Tibial artery (tissue), 4 donors: ENCODE measurements at regions not wholly inside any gene's neighbourhood (a gene's known extent, or its start where the extent isn't known, plus 50 kb on each side); places are given as distances from the start of the nearest gene placed in this dataset.

ENCODE experiments used
- DNase-seq, 2 donors: peaks; one replicate each; pipeline ENCODE4 v3.0.0-alpha.2; 2019
- H3K27ac ChIP-seq, 2 donors: fragments of 200-600 bp; sonication (generic) in 1 of 2; 1 replicate in 1 of 2; 2 replicates in 1 of 2; pipeline ENCODE4 v1.5.1; 2018 to 2019; ENCODE audit warnings: mild to moderate bottlenecking in 1 of 2
- H3K27me3 ChIP-seq, 2 donors: fragments of 200-600 bp; sonication (generic) in 1 of 2; one replicate each; pipeline versions ENCODE4 v1.5.1 to v1.6.0; 2016 to 2019
- H3K36me3 ChIP-seq, 3 donors: fragments of 200-600 bp; sonication (generic) in 2 of 3; one replicate each; pipeline ENCODE4 v1.5.1; 2016 to 2019; ENCODE audit warnings: mild to moderate bottlenecking in 2 of 3
- H3K4me1 ChIP-seq, 4 donors: fragments of 200-600 bp; sonication (generic) in 2 of 4; 1 replicate in 3 of 4; 2 replicates in 1 of 4; pipeline ENCODE4 v1.5.1; 2016 to 2019
- H3K4me3 ChIP-seq, 2 donors: fragments of 200-600 bp; sonication (generic) in 1 of 2; 1 replicate in 1 of 2; 2 replicates in 1 of 2; pipeline ENCODE4 v1.5.1; 2018 to 2019; ENCODE audit warnings: mild to moderate bottlenecking in 2 of 2
- H3K9me3 ChIP-seq, 3 donors: fragments of 200-600 bp; sonication (generic) in 1 of 3; one replicate each; pipeline ENCODE4 v1.5.1; 2016 to 2019
- intact Hi-C: fragments of 100-400 bp; cut with DNase I; formaldehyde crosslinking; loops from one replicate; pipeline ENCODE4 v1.15.0; 2023; ENCODE audit warnings: low total_unique reads
- TF ChIP-seq, protein P1 (sequence below), 2 experiments: fragments of 200-600 bp in 1 of 2; fragments of 450-650 bp in 1 of 2; IDR thresholded peaks; one replicate each; pipeline ENCODE4 v1.5.1; 2017 to 2019; ENCODE audit warnings: antibody characterized with exemption in 2 of 2, mild to moderate bottlenecking in 1 of 2, moderate library complexity in 1 of 2

DNA sequence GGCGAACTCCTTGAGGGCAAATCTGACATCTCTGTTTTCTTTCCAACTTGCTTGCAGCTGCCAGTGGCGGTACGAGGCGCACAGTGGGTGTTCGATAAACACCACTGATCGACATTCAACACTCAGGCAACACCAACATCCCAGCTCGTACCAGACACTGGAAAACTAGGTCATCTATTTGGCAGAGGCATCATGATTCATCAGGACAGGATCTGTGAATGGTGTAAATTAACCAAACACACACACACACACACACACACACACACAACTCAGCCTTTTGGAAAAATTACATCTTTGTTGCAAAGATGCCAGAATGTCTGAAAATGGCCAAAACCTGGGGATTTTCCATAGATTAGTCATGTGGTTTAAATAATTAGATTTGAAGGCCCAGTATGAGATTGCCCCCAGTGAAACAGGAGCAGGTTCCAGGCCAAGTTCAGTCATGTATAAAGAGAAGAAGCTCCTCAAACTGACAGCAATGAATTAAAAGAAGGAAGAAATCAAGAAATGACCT is 150.5 kb upstream of the NCKAP5 start:
- Histone ChIP-seq H3K4me1 (peaks cover 0 to 10% (median 0%) of the 10 kb centered on the region in 4 donors), H3K9me3 (no peaks in the 10 kb centered on the region), H3K27ac (no peak overlapping the region), H3K36me3 (no peaks in the 10 kb centered on the region), H3K4me3 (no peak overlapping the region), H3K27me3 (no peaks in the 10 kb centered on the region)
- DNase-seq: no peak
- intact Hi-C loops: no loop called here
- TF ChIP-seq, protein P1, sequence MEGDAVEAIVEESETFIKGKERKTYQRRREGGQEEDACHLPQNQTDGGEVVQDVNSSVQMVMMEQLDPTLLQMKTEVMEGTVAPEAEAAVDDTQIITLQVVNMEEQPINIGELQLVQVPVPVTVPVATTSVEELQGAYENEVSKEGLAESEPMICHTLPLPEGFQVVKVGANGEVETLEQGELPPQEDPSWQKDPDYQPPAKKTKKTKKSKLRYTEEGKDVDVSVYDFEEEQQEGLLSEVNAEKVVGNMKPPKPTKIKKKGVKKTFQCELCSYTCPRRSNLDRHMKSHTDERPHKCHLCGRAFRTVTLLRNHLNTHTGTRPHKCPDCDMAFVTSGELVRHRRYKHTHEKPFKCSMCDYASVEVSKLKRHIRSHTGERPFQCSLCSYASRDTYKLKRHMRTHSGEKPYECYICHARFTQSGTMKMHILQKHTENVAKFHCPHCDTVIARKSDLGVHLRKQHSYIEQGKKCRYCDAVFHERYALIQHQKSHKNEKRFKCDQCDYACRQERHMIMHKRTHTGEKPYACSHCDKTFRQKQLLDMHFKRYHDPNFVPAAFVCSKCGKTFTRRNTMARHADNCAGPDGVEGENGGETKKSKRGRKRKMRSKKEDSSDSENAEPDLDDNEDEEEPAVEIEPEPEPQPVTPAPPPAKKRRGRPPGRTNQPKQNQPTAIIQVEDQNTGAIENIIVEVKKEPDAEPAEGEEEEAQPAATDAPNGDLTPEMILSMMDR (IDR thresholded peaks at IDR 0.05): no peak

DNA sequence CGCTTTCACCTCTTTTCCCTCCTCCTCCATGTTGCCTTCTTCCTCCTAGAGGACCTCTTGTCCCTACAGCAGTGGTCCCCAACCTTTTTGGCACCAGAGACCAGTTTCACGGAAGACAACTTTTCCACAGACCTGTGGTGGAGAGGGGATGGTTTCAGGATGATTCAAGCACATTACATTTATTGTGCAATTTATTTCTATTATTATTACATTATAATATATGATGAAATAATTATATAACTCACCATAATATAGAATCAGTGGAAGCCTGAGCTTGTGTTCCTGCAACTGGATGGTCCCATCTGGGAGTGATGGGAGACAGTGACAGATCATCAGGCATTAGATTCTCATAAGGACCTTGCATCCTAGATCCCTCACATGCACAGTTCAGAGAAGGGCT is 152.2 kb upstream of the NCKAP5 start:
- H3K27ac ChIP-seq: no peak overlapping the region
- TF ChIP-seq, protein P1 (IDR thresholded peaks at IDR 0.05): no peak
- DNase-seq: no peak
- H3K4me3 ChIP-seq: no peak overlapping the region
- no peaks in the 10 kb centered on the region for H3K36me3 ChIP-seq
- H3K27me3 ChIP-seq: no peaks in the 10 kb centered on the region
- no peaks in the 10 kb centered on the region for H3K9me3 ChIP-seq
- peaks cover 0 to 10% (median 0%) of the 10 kb centered on the region in 4 donors for H3K4me1 ChIP-seq
- intact Hi-C loops: no loop called here

DNA sequence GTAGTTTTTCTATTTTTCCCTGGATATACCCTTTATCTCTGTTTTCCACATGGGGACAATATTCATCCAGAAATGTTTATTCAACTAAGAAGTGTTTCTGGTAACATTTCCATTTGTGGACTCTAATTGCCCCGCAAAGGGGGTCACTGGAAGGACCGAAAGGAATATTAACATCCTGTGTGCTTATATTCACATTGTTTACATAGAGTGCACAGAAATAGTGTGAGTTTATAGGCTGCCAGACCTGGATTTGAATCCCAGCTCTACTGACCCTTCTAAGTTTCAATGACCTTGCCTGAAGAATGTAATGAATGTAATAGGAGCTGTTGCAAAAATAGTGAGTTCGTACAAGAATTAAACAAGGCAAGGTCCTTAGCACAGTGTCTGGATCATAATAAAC is 152.9 kb upstream of the NCKAP5 start:
- Histone ChIP-seq H3K27ac (no peak overlapping the region), H3K9me3 (no peaks in the 10 kb centered on the region), H3K27me3 (no peaks in the 10 kb centered on the region), H3K36me3 (no peaks in the 10 kb centered on the region), H3K4me3 (no peak overlapping the region), H3K4me1 (peaks cover 0 to 10% (median 0%) of the 10 kb centered on the region in 4 donors)
- intact Hi-C loops: no loop called here
- DNase-seq: no peak
- TF ChIP-seq, protein P1 (IDR thresholded peaks at IDR 0.05): no peak

DNA sequence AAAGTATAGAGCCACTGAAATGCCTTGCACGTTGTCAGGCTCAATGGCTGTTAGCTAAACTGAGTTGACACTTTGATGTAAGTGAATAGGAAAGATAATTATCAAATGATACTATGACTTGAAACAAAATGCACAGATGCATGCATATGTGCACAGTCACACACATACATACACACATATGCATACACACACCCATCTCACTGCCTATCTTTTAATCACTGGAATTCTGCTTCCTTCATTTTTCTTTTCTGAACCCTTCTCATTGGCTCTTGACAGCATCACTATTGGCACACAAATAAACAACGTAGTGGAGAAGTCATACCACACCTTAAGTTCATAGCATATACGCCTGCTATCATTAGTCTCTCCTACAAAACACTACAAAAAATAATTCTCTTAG is 154.9 kb upstream of the NCKAP5 start:
- intact Hi-C loops: no loop called here
- H3K27ac ChIP-seq: no peak overlapping the region
- TF ChIP-seq, protein P1 (IDR thresholded peaks at IDR 0.05): no peak
- no peaks in the 10 kb centered on the region for H3K9me3 ChIP-seq
- H3K4me1 ChIP-seq: peaks cover 0 to 10% (median 0%) of the 10 kb centered on the region in 4 donors
- no peak overlapping the region for H3K4me3 ChIP-seq
- no peaks in the 10 kb centered on the region for H3K36me3 ChIP-seq
- no peak for DNase-seq
- no peaks in the 10 kb centered on the region for H3K27me3 ChIP-seq

DNA sequence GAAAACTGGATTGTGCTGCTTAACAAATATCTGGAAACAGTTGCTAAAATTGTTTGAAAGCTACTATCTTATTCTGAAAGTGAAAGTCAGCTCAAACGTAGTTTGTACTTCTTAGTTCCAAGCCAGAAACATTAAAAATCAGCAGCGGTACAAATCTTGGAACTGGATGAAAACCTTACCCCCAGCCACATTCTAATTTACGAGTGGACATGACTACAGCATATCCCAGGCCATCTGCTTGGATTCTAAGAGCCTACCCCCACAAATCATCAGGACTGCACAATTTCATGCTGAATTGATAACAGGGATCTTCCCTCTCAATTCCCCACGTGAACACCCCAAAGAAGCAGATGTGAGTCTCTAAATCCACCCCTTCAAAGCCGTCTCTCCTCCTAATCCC is 158.7 kb upstream of the NCKAP5 start:
- TF ChIP-seq, protein P1 (IDR thresholded peaks at IDR 0.05): no peak

DNA sequence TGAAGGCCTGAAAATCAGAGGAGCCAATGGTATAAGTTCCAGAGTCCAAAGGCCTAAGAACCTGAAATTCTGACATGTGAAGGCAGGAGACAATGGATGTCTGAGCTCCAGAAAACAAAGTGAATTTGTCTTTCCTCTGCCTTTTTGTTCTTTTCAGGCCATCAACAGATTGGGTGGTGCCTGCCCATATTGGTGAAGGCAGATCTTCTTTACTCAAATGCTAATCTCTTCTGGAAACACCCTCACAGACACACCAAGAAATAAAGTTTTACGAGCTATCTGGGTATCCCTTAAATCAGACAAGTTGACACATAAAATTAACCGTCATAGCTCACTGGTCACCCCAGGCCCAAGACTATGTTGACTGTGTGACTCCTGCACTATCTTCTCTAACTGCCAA is 163.8 kb upstream of the NCKAP5 start:
- Histone ChIP-seq H3K27ac (no peak overlapping the region), H3K27me3 (no peaks in the 10 kb centered on the region), H3K4me1 (peaks cover 0 to 10% (median 1%) of the 10 kb centered on the region in 4 donors), H3K9me3 (no peaks in the 10 kb centered on the region), H3K36me3 (no peaks in the 10 kb centered on the region), H3K4me3 (no peak overlapping the region)
- no peak for DNase-seq
- TF ChIP-seq, protein P1 (IDR thresholded peaks at IDR 0.05): no peak
- intact Hi-C loops: no loop called here

More for the DNA sequence above, 158.7 kb upstream of the NCKAP5 start:
- intact Hi-C loops: no loop called here
- peak overlapping the region in 1 of 2 donors; percentile 13 for H3K4me3 ChIP-seq
- no peaks in the 10 kb centered on the region for H3K9me3 ChIP-seq
- no peak overlapping the region for H3K27ac ChIP-seq
- no peak for DNase-seq
- no peaks in the 10 kb centered on the region for H3K36me3 ChIP-seq
- H3K27me3 ChIP-seq: no peaks in the 10 kb centered on the region
- H3K4me1 ChIP-seq: no peaks in the 10 kb centered on the region
